ENCODE measurements at regions not wholly inside any gene's neighbourhood (a gene's known extent, or its start where the extent isn't known, plus 50 kb on each side); places are given as distances from the start of the nearest gene placed in this dataset.

- Histone ChIP-seq H3K4me3 (no peak overlapping the region), H3K4me1 (replicated peaks in 1 of 2) (no peaks in the 10 kb centered on the region), H3K9me3 (replicated peaks in 1 of 3) (no peaks in the 10 kb centered on the region), H3K27me3 (no peaks in the 10 kb centered on the region), H3K36me3 (replicated peaks in 1 of 2) (no peaks in the 10 kb centered on the region), H3K27ac (no peak overlapping the region)
- TF ChIP-seq, protein P1, sequence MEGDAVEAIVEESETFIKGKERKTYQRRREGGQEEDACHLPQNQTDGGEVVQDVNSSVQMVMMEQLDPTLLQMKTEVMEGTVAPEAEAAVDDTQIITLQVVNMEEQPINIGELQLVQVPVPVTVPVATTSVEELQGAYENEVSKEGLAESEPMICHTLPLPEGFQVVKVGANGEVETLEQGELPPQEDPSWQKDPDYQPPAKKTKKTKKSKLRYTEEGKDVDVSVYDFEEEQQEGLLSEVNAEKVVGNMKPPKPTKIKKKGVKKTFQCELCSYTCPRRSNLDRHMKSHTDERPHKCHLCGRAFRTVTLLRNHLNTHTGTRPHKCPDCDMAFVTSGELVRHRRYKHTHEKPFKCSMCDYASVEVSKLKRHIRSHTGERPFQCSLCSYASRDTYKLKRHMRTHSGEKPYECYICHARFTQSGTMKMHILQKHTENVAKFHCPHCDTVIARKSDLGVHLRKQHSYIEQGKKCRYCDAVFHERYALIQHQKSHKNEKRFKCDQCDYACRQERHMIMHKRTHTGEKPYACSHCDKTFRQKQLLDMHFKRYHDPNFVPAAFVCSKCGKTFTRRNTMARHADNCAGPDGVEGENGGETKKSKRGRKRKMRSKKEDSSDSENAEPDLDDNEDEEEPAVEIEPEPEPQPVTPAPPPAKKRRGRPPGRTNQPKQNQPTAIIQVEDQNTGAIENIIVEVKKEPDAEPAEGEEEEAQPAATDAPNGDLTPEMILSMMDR (IDR thresholded peaks at IDR 0.05) = no peak
- TF ChIP-seq POLR2A (IDR thresholded peaks at IDR 0.05) = no peak
- WGBS, 4 donors = 73 to 83% (median 79%) methylated on average over 2 to 3 of the region's 3 CpGs
- no peak for DNase-seq
- intact Hi-C loops (cut with DNase I) = no loop called here
Measured at GRCh38 chr7:135815033-135815432, 66.4 kb upstream of the FAM180A start.

- H3K4me3 ChIP-seq = no peak overlapping the region
- TF ChIP-seq, protein P1 (IDR thresholded peaks at IDR 0.05) = no peak
- no peak for TF ChIP-seq POLR2A (IDR thresholded peaks at IDR 0.05)
- no peaks in the 10 kb centered on the region for H3K27me3 ChIP-seq
- no peaks in the 10 kb centered on the region for H3K9me3 ChIP-seq (replicated peaks in 1 of 3)
- H3K27ac ChIP-seq = no peak overlapping the region
- no peaks in the 10 kb centered on the region for H3K36me3 ChIP-seq (replicated peaks in 1 of 2)
- 70 to 79% (median 77%) methylated on average over 8 of the region's 8 CpGs for WGBS, 4 donors
- intact Hi-C loops (cut with DNase I) = no loop called here
- DNase-seq = no peak
- peaks cover 0 to 10% of the 10 kb centered on the region in 2 donors for H3K4me1 ChIP-seq (replicated peaks in 1 of 2)
Measured at GRCh38 chr7:135812148-135812547, 63.5 kb upstream of the FAM180A start.

GRCh38 chr7:135811506-135811905 lies 62.9 kb upstream of the FAM180A start:
- H3K4me3 ChIP-seq = no peak overlapping the region
- TF ChIP-seq POLR2A (IDR thresholded peaks at IDR 0.05) = no peak
- TF ChIP-seq, protein P1 (IDR thresholded peaks at IDR 0.05) = no peak
- DNase-seq = no peak
- intact Hi-C loops (cut with DNase I) = no loop called here
- H3K9me3 ChIP-seq (replicated peaks in 1 of 3) = no peaks in the 10 kb centered on the region
- H3K36me3 ChIP-seq (replicated peaks in 1 of 2) = no peaks in the 10 kb centered on the region
- H3K27ac ChIP-seq = no peak overlapping the region
- no peaks in the 10 kb centered on the region for H3K27me3 ChIP-seq
- H3K4me1 ChIP-seq (replicated peaks in 1 of 2) = peaks cover 0 to 10% of the 10 kb centered on the region in 2 donors

DNA sequence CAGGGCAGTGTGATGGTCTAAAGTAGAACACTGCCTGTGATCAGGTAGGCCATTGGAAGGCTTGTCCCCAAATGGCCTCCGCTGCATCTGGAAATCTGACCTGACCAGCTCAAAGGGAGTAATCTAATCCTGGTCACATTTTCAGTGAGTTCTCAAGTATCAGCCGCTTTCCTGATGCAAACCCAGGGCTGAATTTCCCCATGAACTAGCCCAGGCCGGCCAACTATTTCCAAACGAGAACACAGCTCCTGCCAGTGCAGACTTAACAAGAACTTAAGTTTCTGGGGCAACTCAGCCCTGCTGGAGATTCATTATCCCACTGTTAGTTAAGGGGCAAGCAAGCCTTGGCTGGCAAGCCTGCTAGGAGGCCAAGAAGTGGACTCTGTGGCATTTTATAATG lies 59.6 kb upstream of the FAM180A start:
- H3K4me1 ChIP-seq (replicated peaks in 1 of 2) = peaks cover 0 to 10% of the 10 kb centered on the region in 2 donors
- no peaks in the 10 kb centered on the region for H3K36me3 ChIP-seq (replicated peaks in 1 of 2)
- TF ChIP-seq, protein P1 (IDR thresholded peaks at IDR 0.05) = no peak
- no peak for TF ChIP-seq POLR2A (IDR thresholded peaks at IDR 0.05)
- H3K9me3 ChIP-seq (replicated peaks in 1 of 3) = no peaks in the 10 kb centered on the region
- intact Hi-C loops (cut with DNase I) = no loop called here
- H3K4me3 ChIP-seq = no peak overlapping the region
- peak in 1 of 7 donors; percentile 51 for DNase-seq
- no peaks in the 10 kb centered on the region for H3K27me3 ChIP-seq
- 75 to 100% (median 93%) methylated on average over 1 to 4 of the region's 4 CpGs for WGBS, 4 donors
- H3K27ac ChIP-seq = no peak overlapping the region

All from adrenal gland (tissue), 9 donors.